NCI-H2107 treated with DMSO at 0.1 percent for 48 hours (cell line): ENCODE measurements at regions not wholly inside any gene's neighbourhood (a gene's known extent, or its start where the extent isn't known, plus 50 kb on each side); places are given as distances from the start of the nearest gene placed in this dataset.

Experiments
- DNase-seq: peaks from one replicate; lab custom pipeline; 2025; ENCODE audit not compliant: unreplicated experiment; lab: John Stamatoyannopoulos, UW

DNA sequence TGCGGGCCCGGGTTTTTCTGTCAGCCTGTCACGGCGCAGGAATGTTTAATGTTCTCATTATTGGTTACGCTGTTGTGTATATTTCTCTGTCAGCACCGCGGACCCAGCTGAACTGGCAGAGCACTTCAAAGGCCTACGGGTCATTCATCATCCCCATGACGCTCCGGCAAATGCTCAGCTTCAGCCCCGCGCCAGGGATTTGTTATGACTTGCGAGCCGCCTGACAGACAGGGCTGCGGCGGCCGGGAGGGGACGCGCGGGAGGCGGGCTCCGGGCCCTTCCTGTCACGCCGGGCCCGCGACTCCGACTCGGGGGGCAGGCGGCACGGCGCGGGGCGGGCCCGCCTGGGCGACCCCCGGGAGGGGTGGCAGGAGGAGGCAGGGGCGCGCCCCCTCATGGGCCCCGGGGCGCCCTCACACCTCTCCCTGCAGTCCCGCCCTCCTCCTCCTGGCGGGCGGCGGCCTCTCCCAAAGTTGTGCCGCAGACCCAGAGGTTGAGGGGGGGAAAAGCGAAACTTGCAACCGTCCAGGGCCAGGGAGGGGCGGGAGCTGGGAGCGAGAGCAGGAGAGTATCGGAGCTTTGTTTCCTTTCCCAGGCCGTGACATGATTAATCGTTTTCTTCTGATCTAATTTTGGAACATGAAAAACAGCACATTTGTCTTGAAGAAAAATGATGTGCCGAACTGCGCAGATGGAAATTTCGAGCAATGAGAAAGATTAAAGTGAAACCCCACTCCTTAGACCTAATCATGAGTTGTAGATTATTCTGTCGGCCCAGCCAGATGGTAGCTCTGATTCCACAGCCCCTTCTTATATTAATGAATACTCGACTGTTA, 59.3 kb upstream of the COMTD1 start:
- DNase-seq, result peak; percentile 4

DNA sequence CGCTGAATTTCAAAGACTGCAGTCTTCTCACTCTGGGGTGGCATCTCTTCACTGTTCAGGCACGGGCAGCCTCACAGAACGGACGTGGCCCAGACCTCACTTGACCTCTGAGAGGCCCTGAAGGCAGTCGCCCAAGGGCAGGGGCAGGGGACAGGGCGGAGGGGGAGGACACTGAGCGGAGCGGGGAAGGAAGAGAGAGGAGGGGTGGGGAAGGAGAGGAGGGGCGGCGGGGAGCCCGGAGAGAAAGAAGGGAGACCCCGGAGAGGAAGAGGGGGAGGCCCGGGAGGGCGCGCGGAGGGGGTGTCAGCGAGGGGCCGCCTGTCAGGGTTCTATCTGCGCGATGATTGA, 58.7 kb upstream of the COMTD1 start:
- no peak for DNase-seq

DNA sequence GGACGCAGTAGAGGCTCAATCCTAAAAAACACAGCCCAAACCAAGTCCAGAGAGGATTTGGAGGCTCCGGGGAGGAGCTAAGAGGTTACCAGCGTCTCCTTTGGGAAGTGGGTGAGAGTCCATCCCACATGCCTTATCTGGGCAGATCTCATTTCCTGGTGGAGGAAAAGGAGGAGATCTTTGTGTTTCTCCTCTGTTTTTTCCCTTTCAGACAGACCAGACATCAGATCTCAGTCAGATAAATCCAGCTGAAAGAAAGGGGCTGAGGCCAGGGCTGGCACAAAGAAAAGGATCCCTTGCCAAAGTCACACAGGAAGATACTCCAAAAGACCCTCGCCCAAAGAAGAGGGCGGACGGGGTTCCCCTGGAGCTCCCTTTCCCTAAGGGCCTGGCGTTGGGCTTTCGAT, 58.3 kb upstream of the COMTD1 start:
- no peak for DNase-seq

DNA sequence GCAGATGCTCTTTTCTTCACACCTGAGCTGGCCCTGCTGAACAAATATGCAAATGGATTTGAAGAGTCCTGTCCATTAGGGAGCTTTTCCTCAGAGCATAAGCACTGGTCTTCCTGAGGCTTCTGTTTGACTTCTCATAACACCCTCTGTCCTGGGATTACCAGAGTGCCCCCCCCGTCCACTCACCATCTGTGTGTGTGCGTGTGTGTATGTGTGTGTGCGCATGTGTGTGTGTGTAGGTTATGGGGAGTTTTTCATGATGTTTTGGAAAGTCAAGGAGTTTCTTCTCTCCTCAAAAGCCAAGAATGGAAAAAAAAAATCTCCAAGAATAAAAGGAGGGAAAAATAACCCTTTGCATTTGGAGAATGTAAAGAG, 57.7 kb upstream of the COMTD1 start:
- DNase-seq, result no peak

DNA sequence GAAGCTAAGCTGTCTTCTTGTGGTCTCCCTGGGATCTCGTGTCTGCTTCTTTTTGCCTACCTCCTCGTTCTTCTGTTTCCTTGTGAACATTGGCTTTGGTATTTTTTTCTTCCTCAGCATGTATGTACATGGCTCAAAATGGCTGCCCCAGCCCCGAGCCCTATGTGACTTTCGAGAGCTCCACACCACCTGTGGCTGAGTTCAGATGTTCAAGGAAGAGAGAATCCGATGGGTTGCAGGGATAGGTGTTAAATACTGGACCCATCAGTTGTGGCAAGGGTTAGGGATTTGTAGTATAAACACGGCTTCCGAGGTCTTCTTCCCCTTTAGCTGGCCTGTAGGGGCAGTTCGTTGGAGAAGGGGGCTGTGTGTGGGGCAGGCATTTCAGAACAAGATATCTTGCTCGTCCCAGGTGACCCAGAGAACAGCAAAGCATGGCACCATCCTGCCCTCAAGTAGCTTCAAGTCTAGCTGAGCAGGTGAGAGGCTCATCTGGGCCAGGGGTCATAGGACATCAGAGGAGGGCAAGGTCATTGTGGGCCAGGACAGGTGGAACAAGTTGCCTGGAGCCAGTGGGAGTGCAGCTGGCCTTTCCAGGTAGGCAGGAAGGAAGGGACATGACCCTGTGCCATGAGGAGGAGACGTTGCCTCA, 57.2 kb upstream of the COMTD1 start:
- DNase-seq, result no peak

DNA sequence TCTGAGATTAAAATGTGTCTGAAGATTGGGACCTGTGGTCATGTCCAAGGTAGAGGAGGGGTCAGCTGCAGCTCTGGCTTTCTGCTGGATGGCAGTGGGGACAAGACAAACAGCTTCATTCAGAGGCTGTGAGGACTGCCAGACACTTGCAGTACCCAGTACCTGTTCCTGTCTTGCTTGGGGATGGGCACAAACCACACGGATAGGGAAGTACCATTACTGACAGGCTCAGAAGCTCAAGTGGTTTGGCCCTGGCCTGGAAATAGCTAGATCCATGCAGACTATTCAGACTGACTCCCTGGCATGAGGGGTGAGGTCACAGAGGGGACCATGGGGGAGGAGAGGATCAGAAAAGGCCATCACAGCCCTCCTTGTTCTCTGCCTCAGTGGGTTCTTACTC, 56.0 kb upstream of the COMTD1 start:
- no peak for DNase-seq

DNA sequence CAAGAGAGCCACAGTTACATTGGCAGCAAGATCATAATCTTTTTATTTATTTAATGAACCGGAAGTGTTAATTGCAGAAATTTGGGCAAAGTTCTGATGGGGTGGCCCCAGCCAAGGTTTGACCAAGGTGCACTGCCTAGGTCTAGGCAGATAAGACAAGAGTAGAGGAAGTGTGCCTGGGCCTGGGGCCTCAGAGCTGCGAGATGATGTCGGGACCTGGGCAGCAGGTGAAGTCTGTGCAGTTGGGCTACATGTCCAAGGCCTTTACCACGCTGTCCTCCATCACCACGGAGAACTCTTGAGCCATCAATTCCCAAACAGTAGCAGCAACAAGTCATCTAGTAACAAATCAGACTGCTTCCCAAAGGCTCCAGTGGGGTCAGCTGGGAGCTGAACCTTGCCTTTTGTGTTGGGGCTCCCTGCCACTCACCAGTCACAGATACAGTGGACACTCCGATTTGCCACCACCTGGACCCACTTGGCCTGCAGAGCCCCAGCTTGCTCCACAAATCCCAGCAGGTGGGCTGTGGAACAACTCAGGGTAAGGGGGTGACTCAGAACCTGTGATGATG, 52.5 kb upstream of the COMTD1 start:
- DNase-seq, result no peak

DNA sequence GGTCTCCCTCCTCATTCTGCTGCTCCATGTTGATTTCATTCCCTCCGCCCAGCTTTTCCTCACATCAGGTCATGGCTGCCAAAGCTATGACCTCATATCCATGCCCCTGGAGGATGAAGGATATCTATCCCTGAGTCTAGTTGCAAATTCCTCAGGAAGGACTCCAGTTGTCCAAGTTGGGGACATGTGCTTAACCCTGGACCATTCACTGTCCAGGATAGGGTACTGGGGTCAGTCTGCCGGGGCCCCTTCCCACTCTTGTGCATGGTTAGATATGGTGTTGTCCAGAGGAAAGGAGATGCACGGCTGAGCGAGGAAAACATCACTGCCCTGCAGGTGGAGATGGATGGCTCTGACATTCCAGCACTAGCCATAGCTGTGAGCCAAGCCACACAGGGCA, 51.9 kb upstream of the COMTD1 start:
- DNase-seq, result no peak

DNA sequence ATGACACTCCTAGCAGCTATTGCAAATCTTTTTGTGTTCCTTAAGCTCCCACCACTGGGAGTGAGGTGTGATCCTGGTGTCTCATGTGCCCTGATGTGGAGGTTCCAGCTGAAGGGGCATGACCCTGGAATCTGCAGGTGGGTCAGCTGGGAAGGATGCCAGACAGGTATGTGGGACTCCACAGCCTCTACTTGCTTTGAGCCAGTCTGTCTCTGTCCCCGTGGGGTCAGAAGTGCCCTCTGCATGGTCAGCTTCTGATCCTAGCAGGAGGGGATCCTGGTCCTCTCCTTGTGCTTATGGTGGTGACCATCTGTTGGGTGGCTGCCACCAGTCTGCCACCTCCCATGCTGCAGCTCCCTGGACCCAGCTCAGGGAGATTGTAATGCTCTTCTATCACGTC, 51.1 kb upstream of the COMTD1 start:
- DNase-seq, result no peak
